Panc1 (cell line): ENCODE measurements at regions not wholly inside any gene's neighbourhood (a gene's known extent, or its start where the extent isn't known, plus 50 kb on each side); places are given as distances from the start of the nearest gene placed in this dataset.

Experiments used
- CTCF ChIP-seq: fragments of 450-650 bp; IDR thresholded peaks from 2 replicates; pipeline ENCODE4 v1.5.1; 2017; ENCODE audit warnings: mild to moderate bottlenecking
- POLR2AphosphoS5 ChIP-seq: IDR thresholded peaks from 2 replicates; pipeline ENCODE4 v1.6.1; 2012; ENCODE audit warnings: mild to moderate bottlenecking, low read depth, low read length, moderate library complexity
- SIN3A ChIP-seq: IDR thresholded peaks from 2 replicates; pipeline ENCODE4 v1.6.1; 2012; ENCODE audit warnings: low read depth, mild to moderate bottlenecking, low read length, moderate library complexity, borderline replicate concordance; ENCODE audit not compliant: insufficient read depth

GRCh38 chr2:70371753-70372152, 69.9 kb upstream of the FAM136A start:
- TF ChIP-seq CTCF: no peak
- no peak for TF ChIP-seq POLR2AphosphoS5
- no peak for TF ChIP-seq SIN3A
